ENCODE measurements at regions not wholly inside any gene's neighbourhood (a gene's known extent, or its start where the extent isn't known, plus 50 kb on each side); places are given as distances from the start of the nearest gene placed in this dataset.

GRCh38 chr5:89313804-89314588 lies 431.0 kb upstream of the MEF2C start:
- Histone ChIP-seq H3K27ac (ENCODE audit: low read depth in 2 of 2, low read length in 2 of 2) (no peak overlapping the region), H3K27me3 (ENCODE audit: control insufficient read depth, insufficient read depth, low read length) (no peaks in the 10 kb centered on the region), H3K4me3 (ENCODE audit: low read length in 3 of 3) (no peak overlapping the region), H3K4me1 (ENCODE audit: control insufficient read depth in 2 of 3, insufficient read depth in 2 of 3, low read depth in 1 of 3, low read length in 3 of 3) (no peaks in the 10 kb centered on the region), H3K9me3 (ENCODE audit: control insufficient read depth in 2 of 3, insufficient read depth in 1 of 3, low read length in 3 of 3) (no peaks in the 10 kb centered on the region), H3K9ac (ENCODE audit: low read length in 3 of 3) (no peak overlapping the region), H3K36me3 (ENCODE audit: control insufficient read depth in 2 of 3, insufficient read depth in 3 of 3, low read length in 3 of 3) (no peaks in the 10 kb centered on the region)
- no peak for TF ChIP-seq CTCF (IDR thresholded peaks at IDR 0.05; ENCODE audit: borderline replicate concordance, extremely low read depth, insufficient read depth)
- DNase-seq = no peak
- intact Hi-C loops (cut with DNase I) = no loop called here
- no peak for FAIRE-seq

- FAIRE-seq = no peak
- H3K9ac ChIP-seq (ENCODE audit: low read length in 3 of 3) = no peak overlapping the region
- intact Hi-C loops (cut with DNase I) = no loop called here
- H3K27ac ChIP-seq (ENCODE audit: low read depth in 2 of 2, low read length in 2 of 2) = no peak overlapping the region
- DNase-seq = no peak
- H3K4me1 ChIP-seq (ENCODE audit: control insufficient read depth in 2 of 3, insufficient read depth in 2 of 3, low read depth in 1 of 3, low read length in 3 of 3) = no peaks in the 10 kb centered on the region
- H3K9me3 ChIP-seq (ENCODE audit: control insufficient read depth in 2 of 3, insufficient read depth in 1 of 3, low read length in 3 of 3) = no peaks in the 10 kb centered on the region
- H3K4me3 ChIP-seq (ENCODE audit: low read length in 3 of 3) = no peak overlapping the region
- H3K36me3 ChIP-seq (ENCODE audit: control insufficient read depth in 2 of 3, insufficient read depth in 3 of 3, low read length in 3 of 3) = no peaks in the 10 kb centered on the region
- no peak for TF ChIP-seq CTCF (IDR thresholded peaks at IDR 0.05; ENCODE audit: borderline replicate concordance, extremely low read depth, insufficient read depth)
- no peaks in the 10 kb centered on the region for H3K27me3 ChIP-seq (ENCODE audit: control insufficient read depth, insufficient read depth, low read length)
These were observed 430.1 kb upstream of the MEF2C start for GRCh38 chr5:89313044-89313443.

DNA sequence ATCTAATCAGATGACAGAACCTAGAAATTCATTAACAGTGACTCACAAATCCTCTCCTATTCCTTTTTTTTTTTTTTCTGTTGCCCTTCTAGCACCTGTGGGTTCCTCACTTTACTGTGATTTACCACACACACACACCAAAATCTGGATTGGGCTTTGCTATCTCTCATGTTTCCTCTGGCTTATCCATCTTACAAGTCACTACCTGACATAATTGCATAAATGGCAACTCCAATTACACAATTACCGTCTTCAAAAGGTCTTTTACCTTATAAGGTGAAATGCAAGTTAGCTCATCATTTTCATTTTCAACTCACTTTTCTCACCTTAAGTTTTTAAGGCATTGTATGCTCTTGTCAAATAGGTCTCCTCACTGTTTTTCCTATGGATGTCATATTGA lies 426.3 kb upstream of the MEF2C start:
- H3K4me3 ChIP-seq (ENCODE audit: low read length in 3 of 3) = no peak overlapping the region
- no peak for FAIRE-seq

More for the DNA sequence above, 426.3 kb upstream of the MEF2C start:
- H3K9ac ChIP-seq (ENCODE audit: low read length in 3 of 3) = no peak overlapping the region
- no peak for TF ChIP-seq CTCF (IDR thresholded peaks at IDR 0.05; ENCODE audit: borderline replicate concordance, extremely low read depth, insufficient read depth)
- DNase-seq = no peak
- no peak overlapping the region for H3K27ac ChIP-seq (ENCODE audit: low read depth in 2 of 2, low read length in 2 of 2)
- H3K27me3 ChIP-seq (ENCODE audit: control insufficient read depth, insufficient read depth, low read length) = no peaks in the 10 kb centered on the region
- intact Hi-C loops (cut with DNase I) = no loop called here
- H3K36me3 ChIP-seq (ENCODE audit: control insufficient read depth in 2 of 3, insufficient read depth in 3 of 3, low read length in 3 of 3) = no peaks in the 10 kb centered on the region
- H3K9me3 ChIP-seq (ENCODE audit: control insufficient read depth in 2 of 3, insufficient read depth in 1 of 3, low read length in 3 of 3) = no peaks in the 10 kb centered on the region
- no peaks in the 10 kb centered on the region for H3K4me1 ChIP-seq (ENCODE audit: control insufficient read depth in 2 of 3, insufficient read depth in 2 of 3, low read depth in 1 of 3, low read length in 3 of 3)
